Spleen (tissue), 7 donors: ENCODE measurements at regions not wholly inside any gene's neighbourhood (a gene's known extent, or its start where the extent isn't known, plus 50 kb on each side); places are given as distances from the start of the nearest gene placed in this dataset.

Experiments
- POLR2A ChIP-seq, 3 donors: fragments of 450-650 bp; IDR thresholded peaks; one replicate each; pipeline ENCODE4 v1.5.1; 2017; ENCODE audit warnings: antibody characterized with exemption in 3 of 3, mild to moderate bottlenecking in 1 of 3
- POLR2AphosphoS5 ChIP-seq, 3 donors: sonication (generic); formaldehyde crosslinking; IDR thresholded peaks; one replicate each; pipeline ENCODE4 v1.5.1; 2017; ENCODE audit warnings: antibody characterized with exemption in 3 of 3
- TF ChIP-seq, protein P1 (sequence below), 11 experiments: fragments of 200-600 bp in 7 of 11; fragments of 450-650 bp in 4 of 11; sonication (generic) in 4 of 11; IDR thresholded peaks in 8 of 11; conservative IDR thresholded peaks in 3 of 11; 1 replicate in 7 of 11; 2 replicates in 4 of 11; pipeline versions ENCODE4 v1.4.0 to v1.8.0; 2016 to 2021; ENCODE audit warnings: antibody characterized with exemption in 11 of 11, inconsistent platforms in 4 of 11, mild to moderate bottlenecking in 1 of 11
- donor health status: DM: no; HTN: no; CAD: no; lungs with moderate emphysema.
- donor health status: DM: no; HTN: no; CAD: no.
- donor health status: DM: no; HTN: no; CAD: no.

DNA sequence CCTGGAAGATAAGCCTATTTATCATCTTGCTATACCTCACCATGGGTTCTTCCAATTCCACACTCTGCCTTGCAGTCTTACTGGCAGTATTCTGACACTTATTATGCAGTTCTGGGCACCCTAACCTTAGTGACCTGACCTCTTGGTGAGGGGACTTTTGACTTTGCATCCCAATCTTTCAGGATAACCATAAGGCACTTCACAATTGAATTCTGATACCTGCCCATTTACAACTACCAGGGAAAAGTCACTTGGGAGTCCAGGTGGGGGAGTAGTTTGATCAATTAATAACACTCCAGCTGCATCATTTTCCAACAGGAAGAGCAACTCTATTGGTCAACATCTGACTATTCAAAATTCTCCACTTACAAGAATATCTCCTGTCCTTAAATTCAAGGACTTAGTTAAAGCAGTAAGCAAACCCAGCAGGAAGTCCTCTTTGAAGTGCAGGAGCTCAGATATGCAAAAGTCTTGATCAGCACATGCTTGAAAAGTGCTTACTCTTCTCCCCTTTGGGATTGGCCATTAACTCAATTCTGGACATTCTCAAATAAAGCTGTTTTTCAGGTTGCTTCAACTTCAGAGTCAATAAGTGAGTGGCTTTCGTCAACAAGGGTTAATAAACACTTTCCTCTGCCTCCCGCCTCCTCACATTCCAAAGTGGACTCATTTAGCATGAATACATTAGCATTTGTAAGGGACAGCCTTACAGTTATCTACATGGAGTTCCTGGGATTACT is 177.4 kb upstream of the NRIP1 start:
- TF ChIP-seq, protein P1, sequence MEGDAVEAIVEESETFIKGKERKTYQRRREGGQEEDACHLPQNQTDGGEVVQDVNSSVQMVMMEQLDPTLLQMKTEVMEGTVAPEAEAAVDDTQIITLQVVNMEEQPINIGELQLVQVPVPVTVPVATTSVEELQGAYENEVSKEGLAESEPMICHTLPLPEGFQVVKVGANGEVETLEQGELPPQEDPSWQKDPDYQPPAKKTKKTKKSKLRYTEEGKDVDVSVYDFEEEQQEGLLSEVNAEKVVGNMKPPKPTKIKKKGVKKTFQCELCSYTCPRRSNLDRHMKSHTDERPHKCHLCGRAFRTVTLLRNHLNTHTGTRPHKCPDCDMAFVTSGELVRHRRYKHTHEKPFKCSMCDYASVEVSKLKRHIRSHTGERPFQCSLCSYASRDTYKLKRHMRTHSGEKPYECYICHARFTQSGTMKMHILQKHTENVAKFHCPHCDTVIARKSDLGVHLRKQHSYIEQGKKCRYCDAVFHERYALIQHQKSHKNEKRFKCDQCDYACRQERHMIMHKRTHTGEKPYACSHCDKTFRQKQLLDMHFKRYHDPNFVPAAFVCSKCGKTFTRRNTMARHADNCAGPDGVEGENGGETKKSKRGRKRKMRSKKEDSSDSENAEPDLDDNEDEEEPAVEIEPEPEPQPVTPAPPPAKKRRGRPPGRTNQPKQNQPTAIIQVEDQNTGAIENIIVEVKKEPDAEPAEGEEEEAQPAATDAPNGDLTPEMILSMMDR (IDR thresholded peaks at IDR 0.05 in 8 of 11, conservative IDR thresholded peaks at IDR 0.05 in 3 of 11) = no peak
- no peak for TF ChIP-seq POLR2A (IDR thresholded peaks at IDR 0.05)
- TF ChIP-seq POLR2AphosphoS5 (IDR thresholded peaks at IDR 0.05) = no peak
